ENCODE measurements at regions not wholly inside any gene's neighbourhood (a gene's known extent, or its start where the extent isn't known, plus 50 kb on each side); places are given as distances from the start of the nearest gene placed in this dataset.
"Not testable (repeated sequence)": the region's sequence is repeated elsewhere in the genome, so short reads cannot be mapped to it uniquely, and the experiment has no call there.

DNA sequence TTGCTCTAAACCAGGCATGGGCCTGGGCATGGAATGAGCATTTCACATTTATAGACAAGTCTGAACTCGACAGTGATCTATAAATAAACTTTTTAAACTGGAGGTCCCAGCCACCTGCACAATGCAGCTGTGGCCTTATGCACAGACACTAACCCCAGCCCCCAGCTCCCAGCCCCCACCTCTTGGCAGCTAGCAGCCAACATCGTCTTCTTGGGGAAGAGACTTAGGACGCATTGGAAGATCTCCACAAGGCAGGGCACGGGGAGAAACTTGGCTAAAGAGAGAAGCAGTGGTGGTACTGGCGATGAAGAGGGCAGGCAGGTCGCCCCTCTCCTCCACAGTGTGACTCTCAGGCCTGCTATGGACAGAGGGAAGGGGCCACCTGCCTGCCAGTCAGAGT is 213.2 kb downstream of the ANAPC1 start:
- Mint-ChIP-seq H3K4me1 (ENCODE audit: low read depth in 2 of 2) (no peaks in the 10 kb centered on the region), H3K4me3 (no peak overlapping the region), H3K9me3 (no peaks in the 10 kb centered on the region), H3K36me3 (ENCODE audit: insufficient read depth) (no peaks in the 10 kb centered on the region), H3K27ac (no peak overlapping the region), H3K27me3 (no peaks in the 10 kb centered on the region)
- DNase-seq (no peak), ATAC-seq (replicated peaks) (no peak)

DNA sequence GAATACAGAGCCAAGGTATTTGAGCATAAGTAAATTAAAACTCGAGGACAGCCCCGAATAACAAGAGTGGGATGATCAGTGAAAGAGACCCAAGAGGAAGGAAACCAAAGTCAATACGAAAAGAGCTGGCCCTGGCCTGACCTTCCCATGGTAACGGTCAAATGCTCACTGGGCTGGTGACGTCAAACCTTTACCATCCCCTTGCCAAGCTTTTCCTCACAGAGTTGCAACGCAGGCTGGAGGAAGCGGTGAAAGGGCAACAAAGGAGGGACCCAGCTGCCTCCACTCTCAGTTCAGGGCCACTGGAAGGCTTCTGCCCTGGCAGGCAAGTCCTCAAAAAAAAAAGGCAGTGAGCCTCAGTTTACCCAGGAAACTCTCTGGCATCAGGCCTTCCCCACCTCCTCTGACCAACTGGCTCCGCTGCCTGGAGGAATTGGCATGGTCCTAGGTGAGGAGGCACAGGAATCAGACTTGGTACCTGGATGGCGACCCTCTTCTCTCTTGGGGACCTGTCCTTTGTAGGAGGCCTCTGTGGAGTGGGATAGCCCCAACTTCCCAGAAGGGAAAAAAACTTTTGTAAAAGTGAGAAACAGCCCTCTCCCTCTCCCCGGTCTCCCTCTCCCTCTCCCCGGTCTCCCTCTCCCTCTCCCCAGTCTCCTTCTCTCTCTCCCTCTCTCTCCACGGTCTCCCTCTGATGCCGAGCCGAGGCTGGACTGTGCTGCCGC is 212.4 kb downstream of the ANAPC1 start:
- no peak overlapping the region for H3K4me3 Mint-ChIP-seq
- no peaks in the 10 kb centered on the region for H3K27me3 Mint-ChIP-seq
- H3K4me1 Mint-ChIP-seq (ENCODE audit: low read depth in 2 of 2) = no peaks in the 10 kb centered on the region
- H3K9me3 Mint-ChIP-seq = no peaks in the 10 kb centered on the region
- ATAC-seq (replicated peaks) = no peak
- no peak for DNase-seq
- H3K27ac Mint-ChIP-seq = no peak overlapping the region
- no peaks in the 10 kb centered on the region for H3K36me3 Mint-ChIP-seq (ENCODE audit: insufficient read depth)

DNA sequence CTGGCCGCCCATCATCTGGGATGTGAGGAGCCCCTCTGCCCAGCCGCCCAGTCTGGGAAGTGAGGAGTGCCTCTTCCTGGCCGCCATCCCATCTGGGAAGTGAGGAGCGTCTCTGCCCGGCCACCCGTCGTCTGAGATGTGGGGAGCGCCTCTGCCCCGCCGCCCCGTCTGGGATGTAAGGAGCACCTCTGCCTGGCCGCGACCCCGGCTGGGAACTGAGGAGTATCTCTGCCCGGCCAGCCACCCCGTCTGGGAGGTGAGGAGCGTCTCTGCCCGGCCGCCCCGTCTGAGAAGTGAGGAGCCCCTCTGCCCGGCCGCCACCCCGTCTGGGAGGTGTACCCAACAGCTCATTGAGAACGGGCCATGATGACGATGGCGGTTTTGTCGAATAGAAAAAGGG is 211.4 kb downstream of the ANAPC1 start:
- not testable (repeated sequence) for H3K36me3 Mint-ChIP-seq (ENCODE audit: insufficient read depth); H3K27ac Mint-ChIP-seq; H3K4me1 Mint-ChIP-seq (ENCODE audit: low read depth in 2 of 2); ATAC-seq (replicated peaks); H3K9me3 Mint-ChIP-seq; H3K4me3 Mint-ChIP-seq; DNase-seq; H3K27me3 Mint-ChIP-seq

DNA sequence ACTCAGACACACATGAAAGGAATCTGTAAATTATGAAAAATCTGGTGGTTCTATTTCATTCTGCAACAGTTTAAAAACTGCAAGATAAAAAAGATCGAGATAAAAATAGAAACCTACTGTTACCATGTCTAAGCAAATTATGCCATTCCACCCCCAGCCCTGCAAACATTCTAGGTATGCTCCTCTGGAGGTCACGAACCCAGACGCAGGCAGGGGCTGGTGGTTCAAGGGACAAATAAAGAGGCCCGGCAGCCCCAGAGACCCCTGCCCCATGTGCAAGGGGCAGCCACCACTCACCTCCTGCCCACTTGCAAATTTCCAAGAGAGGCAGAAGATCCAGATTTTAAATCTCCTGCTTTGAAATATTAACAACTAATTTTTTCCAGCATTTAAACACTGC is 210.5 kb downstream of the ANAPC1 start:
- no peak for ATAC-seq (replicated peaks)
- H3K36me3 Mint-ChIP-seq (ENCODE audit: insufficient read depth) = no peaks in the 10 kb centered on the region
- no peaks in the 10 kb centered on the region for H3K9me3 Mint-ChIP-seq
- H3K4me1 Mint-ChIP-seq (ENCODE audit: low read depth in 2 of 2) = no peaks in the 10 kb centered on the region
- no peak overlapping the region for H3K27ac Mint-ChIP-seq
- no peaks in the 10 kb centered on the region for H3K27me3 Mint-ChIP-seq
- no peak overlapping the region for H3K4me3 Mint-ChIP-seq
- no peak for DNase-seq

DNA sequence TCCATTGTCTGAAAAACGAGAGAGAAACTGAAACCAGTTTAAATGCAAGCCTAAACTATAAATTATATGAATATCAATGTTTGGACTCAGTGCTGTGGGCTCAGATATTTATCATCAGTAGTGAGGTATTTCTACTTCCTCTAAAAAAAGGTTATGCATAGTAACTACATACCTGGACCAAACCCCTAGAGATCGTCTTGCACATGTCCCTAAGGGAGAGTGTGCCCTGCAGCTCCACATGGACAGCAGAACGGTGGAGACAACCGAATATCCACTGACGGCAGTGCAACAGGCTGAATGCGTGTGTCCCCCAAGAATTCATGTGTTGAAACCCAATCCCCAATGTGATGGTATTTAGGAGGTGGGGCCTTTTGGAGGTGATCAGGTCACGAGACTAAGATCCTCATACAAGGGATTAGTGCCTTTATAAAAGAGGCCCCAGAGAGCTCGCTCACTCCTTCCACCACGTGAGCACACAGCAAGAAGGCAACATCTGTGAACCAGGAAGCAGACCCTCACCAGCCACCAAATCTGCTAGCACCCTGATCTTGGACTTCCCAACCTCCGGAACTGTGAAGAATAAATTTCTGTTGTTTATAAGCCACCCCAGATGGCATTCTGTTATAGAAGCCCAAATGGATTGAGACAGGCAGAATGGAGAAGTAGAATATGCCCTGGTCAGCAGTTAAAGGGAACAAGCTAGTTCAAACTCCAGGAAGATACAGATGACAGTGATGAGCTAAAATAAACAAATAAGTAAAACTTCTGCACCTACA is 208.4 kb downstream of the ANAPC1 start:
- DNase-seq (no peak), ATAC-seq (replicated peaks) (no peak)
- peaks cover 0 to 1% of the 10 kb centered on the region in 2 donors for H3K4me1 Mint-ChIP-seq (ENCODE audit: low read depth in 2 of 2)
- H3K4me3 Mint-ChIP-seq = no peak overlapping the region
- peak overlapping the region in 1 of 2 donors; percentile 41 for H3K27ac Mint-ChIP-seq
- no peaks in the 10 kb centered on the region for H3K9me3 Mint-ChIP-seq
- no peaks in the 10 kb centered on the region for H3K36me3 Mint-ChIP-seq (ENCODE audit: insufficient read depth)
- H3K27me3 Mint-ChIP-seq = no peaks in the 10 kb centered on the region

DNA sequence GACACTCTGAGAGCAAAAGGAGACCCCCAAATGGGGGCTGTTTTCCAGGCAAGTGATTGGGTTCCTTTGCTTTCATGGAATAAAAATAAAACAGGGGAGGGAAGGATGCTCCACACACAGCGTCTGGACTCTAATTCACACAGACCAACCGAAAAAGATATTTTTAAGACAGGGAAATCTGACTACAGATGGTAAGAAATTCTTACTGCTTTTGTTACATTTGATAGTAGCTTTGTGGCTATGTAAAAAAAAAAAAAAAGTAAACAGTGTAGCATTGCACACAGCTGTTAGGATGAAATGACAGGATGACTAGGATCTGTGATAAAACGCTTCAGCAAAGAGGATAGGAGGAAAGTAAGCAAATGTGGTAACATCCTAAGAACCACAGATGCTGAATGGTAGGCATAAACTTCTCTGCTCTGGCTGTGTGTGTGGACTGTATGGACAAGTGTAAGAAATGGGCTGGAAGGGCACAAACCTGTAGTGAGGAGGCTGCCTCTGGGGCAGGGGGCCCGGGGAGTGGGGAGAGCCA is 207.6 kb downstream of the ANAPC1 start:
- H3K27me3 Mint-ChIP-seq = no peaks in the 10 kb centered on the region
- no peaks in the 10 kb centered on the region for H3K9me3 Mint-ChIP-seq
- H3K4me3 Mint-ChIP-seq = no peak overlapping the region
- no peak overlapping the region for H3K27ac Mint-ChIP-seq
- DNase-seq (no peak), ATAC-seq (replicated peaks) (no peak)
- no peaks in the 10 kb centered on the region for H3K36me3 Mint-ChIP-seq (ENCODE audit: insufficient read depth)
- peaks cover 0 to 1% of the 10 kb centered on the region in 2 donors for H3K4me1 Mint-ChIP-seq (ENCODE audit: low read depth in 2 of 2)

DNA sequence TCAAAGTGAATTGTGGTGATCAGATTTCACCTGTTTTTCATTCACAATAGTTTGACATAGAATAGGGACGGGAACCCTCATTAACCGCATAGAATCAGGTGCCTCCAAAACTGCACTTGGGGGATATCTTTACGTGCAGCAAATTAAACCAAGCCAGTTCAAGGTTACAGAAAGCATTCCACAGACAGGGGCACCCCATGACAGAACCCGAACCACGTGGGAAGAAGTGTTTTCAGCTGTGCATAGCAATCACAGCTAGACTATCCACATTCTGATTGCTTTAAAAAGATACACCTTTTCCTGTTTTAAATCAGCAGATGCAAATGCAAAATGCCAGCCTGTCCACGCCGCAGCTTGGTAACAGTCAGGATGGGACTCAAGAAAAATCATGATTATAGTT is 205.8 kb downstream of the ANAPC1 start:
- H3K36me3 Mint-ChIP-seq (ENCODE audit: insufficient read depth) = no peaks in the 10 kb centered on the region
- ATAC-seq (replicated peaks) (no peak), DNase-seq (no peak)
- H3K9me3 Mint-ChIP-seq = no peaks in the 10 kb centered on the region
- H3K4me3 Mint-ChIP-seq = no peak overlapping the region
- H3K27me3 Mint-ChIP-seq = peaks cover 0 to 5% of the 10 kb centered on the region in 2 donors
- H3K4me1 Mint-ChIP-seq (ENCODE audit: low read depth in 2 of 2) = peaks cover 0 to 1% of the 10 kb centered on the region in 2 donors
- H3K27ac Mint-ChIP-seq = no peak overlapping the region

DNA sequence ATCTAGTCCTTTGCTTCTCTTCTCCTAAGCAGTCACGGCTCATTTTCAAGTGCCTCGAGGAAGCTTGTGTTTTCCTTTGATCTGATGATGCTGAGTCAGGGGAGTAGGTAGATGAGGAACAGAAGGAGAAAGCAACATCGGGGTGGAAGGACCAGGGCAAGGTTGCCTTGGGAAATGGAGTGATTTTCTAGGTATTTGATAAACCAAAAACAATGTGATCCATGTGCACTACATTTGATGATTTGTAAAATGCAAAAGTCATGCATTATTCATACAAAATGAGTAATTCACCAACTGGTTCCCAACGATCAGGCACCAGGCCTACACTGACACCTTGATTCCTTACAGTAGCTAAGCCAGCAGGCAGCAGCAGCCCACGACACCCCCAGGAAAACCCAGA is 205.3 kb downstream of the ANAPC1 start:
- ATAC-seq (replicated peaks) (no peak), DNase-seq (no peak)
- Mint-ChIP-seq H3K9me3 (no peaks in the 10 kb centered on the region), H3K4me3 (no peak overlapping the region), H3K27me3 (peaks cover 0 to 8% of the 10 kb centered on the region in 2 donors), H3K36me3 (ENCODE audit: insufficient read depth) (no peaks in the 10 kb centered on the region), H3K27ac (no peak overlapping the region), H3K4me1 (ENCODE audit: low read depth in 2 of 2) (peaks cover 0 to 1% of the 10 kb centered on the region in 2 donors)

DNA sequence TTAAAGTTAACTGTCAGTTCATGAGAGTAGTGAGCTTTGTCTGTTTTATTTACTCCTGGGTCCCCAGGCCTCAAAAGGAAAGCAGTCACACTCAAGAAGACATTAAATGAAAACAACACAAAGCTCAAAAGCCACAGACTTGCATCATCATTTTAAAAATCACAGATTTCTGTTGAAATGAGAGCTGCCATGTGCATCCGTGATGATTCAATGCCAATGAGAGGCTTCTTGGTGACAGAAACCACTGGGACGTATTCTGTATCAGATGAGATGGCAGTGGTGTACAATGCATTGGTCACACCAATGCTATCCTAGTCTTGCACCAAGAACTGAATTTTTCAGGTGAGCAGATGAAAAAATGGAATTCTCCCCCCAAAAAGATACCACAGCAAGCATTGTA is 204.8 kb downstream of the ANAPC1 start:
- H3K36me3 Mint-ChIP-seq (ENCODE audit: insufficient read depth) = no peaks in the 10 kb centered on the region
- no peak overlapping the region for H3K4me3 Mint-ChIP-seq
- ATAC-seq (replicated peaks) (no peak), DNase-seq (no peak)
- H3K4me1 Mint-ChIP-seq (ENCODE audit: low read depth in 2 of 2) = peaks cover 0 to 1% of the 10 kb centered on the region in 2 donors
- no peaks in the 10 kb centered on the region for H3K9me3 Mint-ChIP-seq
- peaks cover 0 to 8% of the 10 kb centered on the region in 2 donors for H3K27me3 Mint-ChIP-seq
- H3K27ac Mint-ChIP-seq = no peak overlapping the region

DNA sequence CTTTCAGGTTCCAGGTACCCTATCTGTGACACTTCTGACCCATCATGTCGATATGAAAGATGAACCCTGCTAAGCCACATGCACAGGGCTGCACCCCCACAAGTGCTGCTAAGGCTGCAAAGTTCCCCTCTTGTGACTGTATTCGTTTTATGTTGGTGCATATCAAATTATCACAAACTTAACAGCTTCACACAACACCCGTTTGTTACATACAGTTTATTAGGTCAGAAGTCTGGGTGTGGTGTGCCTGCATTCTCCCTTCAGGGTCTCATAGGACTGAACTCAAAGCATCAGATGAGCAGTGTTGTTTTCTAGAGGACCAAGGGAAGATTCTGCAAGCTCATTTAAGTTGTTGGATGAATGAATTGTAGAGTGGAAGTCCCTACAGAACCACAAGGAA is 199.4 kb downstream of the ANAPC1 start:
- DNase-seq (no peak), ATAC-seq (replicated peaks) (no peak)
- H3K27me3 Mint-ChIP-seq = peaks cover 0 to 8% of the 10 kb centered on the region in 2 donors
- no peaks in the 10 kb centered on the region for H3K9me3 Mint-ChIP-seq
- no peak overlapping the region for H3K4me3 Mint-ChIP-seq
- no peaks in the 10 kb centered on the region for H3K36me3 Mint-ChIP-seq (ENCODE audit: insufficient read depth)
- H3K27ac Mint-ChIP-seq = no peak overlapping the region
- H3K4me1 Mint-ChIP-seq (ENCODE audit: low read depth in 2 of 2) = peaks cover 0 to 1% of the 10 kb centered on the region in 2 donors

DNA sequence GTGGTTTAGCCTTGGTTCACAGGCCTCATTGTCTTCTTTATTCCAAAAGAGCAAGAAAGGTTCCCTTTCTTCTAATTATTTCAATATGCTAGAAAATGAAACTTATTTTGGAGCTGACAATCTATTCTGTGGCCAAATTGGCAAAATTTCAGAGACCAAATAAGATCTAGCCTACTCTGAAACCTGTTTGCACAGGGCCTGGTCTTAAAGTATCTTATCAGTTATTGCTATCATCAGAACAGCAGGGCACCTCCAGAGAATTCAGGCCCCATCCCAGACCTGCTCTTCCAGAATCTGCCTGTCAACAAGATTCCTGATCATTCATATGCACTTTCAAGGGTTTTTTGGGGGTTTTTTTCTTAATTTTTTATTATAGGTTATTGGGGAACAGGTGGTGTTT is 198.7 kb downstream of the ANAPC1 start:
- H3K36me3 Mint-ChIP-seq (ENCODE audit: insufficient read depth) = no peaks in the 10 kb centered on the region
- no peaks in the 10 kb centered on the region for H3K9me3 Mint-ChIP-seq
- DNase-seq (no peak), ATAC-seq (replicated peaks) (no peak)
- H3K27ac Mint-ChIP-seq = no peak overlapping the region
- H3K4me3 Mint-ChIP-seq = no peak overlapping the region
- H3K4me1 Mint-ChIP-seq (ENCODE audit: low read depth in 2 of 2) = no peaks in the 10 kb centered on the region
- H3K27me3 Mint-ChIP-seq = peaks cover 0 to 8% of the 10 kb centered on the region in 2 donors

DNA sequence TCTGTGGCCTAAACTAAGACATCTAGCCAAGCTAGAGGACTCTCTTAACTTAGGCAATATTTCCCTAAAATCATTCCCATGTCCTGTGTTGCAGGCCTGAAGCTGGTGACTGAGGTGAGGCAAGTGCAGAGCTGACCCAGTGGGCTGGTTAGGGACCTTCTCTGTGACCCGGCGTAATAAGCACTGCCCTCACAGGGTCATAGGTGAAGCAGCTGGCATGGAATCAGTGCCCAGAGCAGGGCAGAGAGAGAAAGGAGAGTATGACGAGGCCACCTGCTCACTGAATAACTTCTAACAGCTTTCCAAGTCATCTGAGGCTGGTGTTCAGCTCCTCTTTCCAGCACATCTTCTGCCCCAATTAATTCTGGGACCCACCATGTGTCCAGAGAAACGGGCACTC is 197.0 kb downstream of the ANAPC1 start:
- no peak for DNase-seq
- H3K27me3 Mint-ChIP-seq = peaks cover 0 to 8% of the 10 kb centered on the region in 2 donors

DNA sequence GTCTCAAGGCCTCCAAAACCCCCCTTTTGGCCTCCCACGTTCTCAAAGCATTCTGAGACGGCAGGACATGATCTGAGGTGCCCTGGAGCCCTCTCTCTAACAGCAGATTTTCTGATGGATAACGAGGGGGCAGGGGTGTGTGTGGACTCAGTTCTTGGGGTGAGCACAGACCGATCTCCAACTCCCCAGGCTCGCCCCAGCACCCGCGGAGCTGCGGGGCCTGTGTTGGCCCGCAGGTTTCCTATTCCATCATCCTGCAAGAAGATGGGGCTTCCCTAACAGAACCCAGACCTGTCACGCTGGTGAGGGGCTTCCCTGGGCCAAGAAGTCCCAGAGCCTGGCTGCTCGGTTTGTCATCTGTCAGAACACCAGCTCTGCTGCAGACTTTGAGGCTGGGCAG is 196.1 kb downstream of the ANAPC1 start:
- Mint-ChIP-seq H3K27ac (no peak overlapping the region), H3K4me3 (no peak overlapping the region), H3K4me1 (ENCODE audit: low read depth in 2 of 2) (peaks cover 0 to 4% of the 10 kb centered on the region in 2 donors), H3K27me3 (peaks cover 0 to 6% of the 10 kb centered on the region in 2 donors), H3K36me3 (ENCODE audit: insufficient read depth) (no peaks in the 10 kb centered on the region), H3K9me3 (no peaks in the 10 kb centered on the region)
- no peak for ATAC-seq (replicated peaks)
- DNase-seq = no peak

More for the DNA sequence above, 197.0 kb downstream of the ANAPC1 start:
- no peaks in the 10 kb centered on the region for H3K4me1 Mint-ChIP-seq (ENCODE audit: low read depth in 2 of 2)
- no peak for ATAC-seq (replicated peaks)
- no peak overlapping the region for H3K27ac Mint-ChIP-seq
- no peaks in the 10 kb centered on the region for H3K36me3 Mint-ChIP-seq (ENCODE audit: insufficient read depth)
- H3K9me3 Mint-ChIP-seq = no peaks in the 10 kb centered on the region
- no peak overlapping the region for H3K4me3 Mint-ChIP-seq

DNA sequence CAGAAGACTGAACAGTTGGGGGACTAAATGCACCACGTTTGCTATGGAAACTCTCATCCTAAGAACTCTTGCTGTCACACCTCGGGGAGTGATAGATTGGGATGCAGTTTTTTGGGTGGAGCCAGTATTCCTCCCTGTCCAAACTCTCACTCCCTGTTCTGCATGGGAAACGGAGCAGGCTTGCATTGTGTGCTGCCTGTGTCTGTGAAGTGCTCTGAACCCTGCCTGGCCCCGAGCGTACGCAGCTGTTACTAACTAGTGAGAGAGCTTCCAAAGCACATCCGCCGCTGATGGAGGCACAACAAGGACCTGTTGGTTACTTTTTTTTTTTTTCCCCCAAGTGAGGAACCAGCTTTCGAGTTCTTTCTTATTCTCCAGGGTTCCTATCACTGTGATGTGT is 195.5 kb downstream of the ANAPC1 start:
- H3K36me3 Mint-ChIP-seq (ENCODE audit: insufficient read depth) = no peaks in the 10 kb centered on the region
- DNase-seq = no peak
- no peak overlapping the region for H3K27ac Mint-ChIP-seq
- H3K27me3 Mint-ChIP-seq = no peaks in the 10 kb centered on the region
- H3K9me3 Mint-ChIP-seq = no peaks in the 10 kb centered on the region
- no peak overlapping the region for H3K4me3 Mint-ChIP-seq
- ATAC-seq (replicated peaks) = no peak
- H3K4me1 Mint-ChIP-seq (ENCODE audit: low read depth in 2 of 2) = peaks cover 0 to 4% of the 10 kb centered on the region in 2 donors

All from effector memory CD8-positive, alpha-beta T cell (primary cell).